Tongue (tissue), 1 donor: ENCODE measurements at regions not wholly inside any gene's neighbourhood (a gene's known extent, or its start where the extent isn't known, plus 50 kb on each side); places are given as distances from the start of the nearest gene placed in this dataset.
"Not testable (repeated sequence)": the region's sequence is repeated elsewhere in the genome, so short reads cannot be mapped to it uniquely, and the experiment has no call there.

Source experiments
- DNase-seq: peaks from one replicate; pipeline ENCODE4 v3.0.0-alpha.2; 2015

DNA sequence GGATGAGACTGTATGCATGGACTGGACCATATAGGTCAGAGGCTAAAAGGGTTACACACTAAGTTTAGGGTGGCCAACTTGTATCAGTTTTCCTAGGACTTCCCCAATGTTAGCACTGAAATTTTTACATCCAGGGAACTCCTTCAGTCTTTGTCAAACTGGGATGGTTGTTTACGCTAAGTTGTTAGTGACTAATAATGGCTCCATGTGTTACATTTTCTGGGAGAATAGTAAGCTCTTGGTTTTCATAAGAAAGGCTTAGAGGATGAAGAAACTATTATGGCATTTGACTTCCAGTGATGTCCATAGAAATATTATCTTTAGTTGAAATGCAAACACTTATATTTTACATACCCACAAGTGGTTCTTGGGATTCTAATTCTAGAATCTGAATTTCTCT, 57.9 kb upstream of the ST3GAL6 start:
- no peak for DNase-seq

DNA sequence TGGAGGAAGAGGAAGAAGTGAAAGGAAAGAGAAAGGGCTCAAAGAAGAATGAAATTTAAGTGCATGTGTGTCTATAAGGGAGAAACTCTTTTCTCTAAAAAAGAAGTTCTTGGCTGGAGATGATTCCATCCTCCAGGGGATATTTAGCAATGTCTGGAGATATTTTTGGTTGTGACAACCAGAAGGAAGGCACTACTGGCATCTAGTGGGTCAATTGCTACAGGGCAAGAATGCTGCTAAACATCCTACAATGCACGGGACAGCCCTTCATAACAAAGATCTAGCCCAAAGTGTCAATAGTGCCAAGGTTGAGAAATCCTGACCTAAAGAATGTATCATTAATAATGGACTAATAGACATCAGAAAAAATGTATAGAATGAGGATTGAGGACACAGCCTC, 57.4 kb upstream of the ST3GAL6 start:
- no peak for DNase-seq

DNA sequence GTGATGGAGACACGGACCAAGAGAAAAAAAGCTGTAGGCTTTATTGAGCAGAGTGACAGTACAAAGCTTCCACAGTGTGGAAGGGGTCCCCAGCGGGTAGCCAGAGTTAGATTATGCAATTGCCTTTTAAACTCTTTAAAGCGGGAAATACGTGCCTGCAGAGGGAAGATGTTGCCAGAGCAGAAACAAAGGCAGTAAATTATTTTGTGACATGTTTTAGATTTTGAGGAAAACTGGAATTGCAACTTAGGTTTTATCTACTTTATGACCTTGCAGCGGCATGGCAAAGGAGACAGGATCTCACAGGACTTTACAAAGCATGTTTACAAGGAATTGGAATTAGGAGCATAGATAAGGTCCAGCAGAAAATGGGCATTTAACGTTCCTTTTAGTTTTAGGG, 54.5 kb upstream of the ST3GAL6 start:
- not testable (repeated sequence) for DNase-seq

DNA sequence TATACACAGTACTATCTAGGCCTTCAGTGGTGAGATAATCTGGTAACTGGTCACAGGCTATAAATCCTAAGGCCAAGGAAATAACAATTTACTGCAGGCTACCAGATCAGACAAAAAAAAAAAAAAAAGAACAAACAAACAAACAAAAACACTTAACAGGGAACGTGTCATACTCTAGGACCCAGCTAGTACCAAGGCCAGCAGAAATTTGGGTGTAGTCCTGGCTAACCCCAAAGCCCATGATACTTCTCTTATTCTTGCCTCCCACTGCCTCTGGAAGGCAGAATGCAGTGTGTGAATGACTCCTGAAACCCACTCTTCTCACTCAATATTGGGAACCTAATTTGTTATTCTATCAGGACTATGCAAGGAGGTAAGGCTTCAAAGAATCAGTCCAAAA, 53.7 kb upstream of the ST3GAL6 start:
- DNase-seq, result no peak

DNA sequence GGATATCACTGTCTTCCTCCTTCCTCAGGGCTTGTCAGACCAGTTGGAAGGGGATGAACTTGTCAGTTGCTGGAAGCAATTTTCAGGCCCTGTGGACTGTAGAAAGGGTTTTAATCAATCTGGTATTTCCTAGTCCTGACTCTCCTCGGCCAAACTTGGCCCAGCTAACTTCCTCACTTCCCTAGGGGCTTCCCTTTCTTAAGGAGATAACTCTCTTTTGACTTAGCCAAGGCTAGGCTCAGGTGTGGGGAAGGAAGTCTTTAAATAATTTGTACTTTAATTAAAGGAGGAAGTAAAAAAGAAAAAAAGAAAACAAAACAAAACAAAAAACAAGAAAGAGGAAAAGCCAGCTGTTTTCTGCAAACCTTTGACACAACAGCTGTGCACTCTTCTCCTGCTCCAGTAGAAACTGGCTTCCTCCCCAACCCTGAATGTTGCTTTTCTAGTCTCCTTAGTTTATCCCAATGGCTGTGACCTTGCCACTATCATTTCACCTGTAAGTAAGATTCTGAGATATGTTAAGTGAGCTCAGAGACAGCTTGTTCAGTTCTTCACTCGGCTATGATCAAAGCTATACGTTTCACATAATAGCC, 53.0 kb upstream of the ST3GAL6 start:
- peak; percentile 55 for DNase-seq

DNA sequence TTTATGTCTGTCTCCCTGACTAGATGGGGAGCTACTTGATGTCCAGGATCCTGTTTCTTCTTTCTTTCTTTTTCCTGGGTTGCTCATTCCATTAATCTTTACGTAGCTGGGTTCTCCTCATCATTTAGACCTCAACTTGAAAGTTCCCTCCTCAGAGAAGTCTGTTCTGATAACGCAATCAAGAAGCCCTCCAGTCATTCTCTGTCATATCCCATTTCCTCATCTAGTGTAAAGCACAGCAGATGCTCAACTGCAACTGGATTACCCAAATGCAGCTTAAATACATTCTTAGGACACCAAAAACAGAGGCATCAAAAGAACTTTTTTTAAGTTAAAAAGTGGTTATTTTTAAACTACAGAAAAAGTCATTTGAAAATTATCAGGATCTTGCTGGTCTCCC, 51.7 kb upstream of the ST3GAL6 start:
- DNase-seq, result no peak

DNA sequence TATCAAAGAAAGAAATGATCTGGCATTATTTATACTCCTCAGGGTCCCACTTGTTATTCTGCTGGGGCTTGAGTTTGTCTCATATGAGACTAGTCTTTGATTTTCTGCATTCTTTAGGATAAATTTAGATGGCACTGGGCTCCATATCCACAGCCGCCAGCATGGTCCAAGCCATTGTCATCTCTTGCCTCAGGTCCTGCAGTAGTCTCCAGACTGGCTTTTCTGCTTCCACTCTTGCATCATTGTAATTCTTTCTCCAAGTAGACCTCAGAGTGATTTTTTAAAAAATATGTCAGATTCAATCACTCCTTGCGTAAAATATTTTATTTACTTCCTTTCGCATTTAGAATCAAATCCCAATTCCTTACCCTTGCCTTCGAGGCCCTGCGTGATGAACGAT, 50.4 kb upstream of the ST3GAL6 start:
- no peak for DNase-seq

DNA sequence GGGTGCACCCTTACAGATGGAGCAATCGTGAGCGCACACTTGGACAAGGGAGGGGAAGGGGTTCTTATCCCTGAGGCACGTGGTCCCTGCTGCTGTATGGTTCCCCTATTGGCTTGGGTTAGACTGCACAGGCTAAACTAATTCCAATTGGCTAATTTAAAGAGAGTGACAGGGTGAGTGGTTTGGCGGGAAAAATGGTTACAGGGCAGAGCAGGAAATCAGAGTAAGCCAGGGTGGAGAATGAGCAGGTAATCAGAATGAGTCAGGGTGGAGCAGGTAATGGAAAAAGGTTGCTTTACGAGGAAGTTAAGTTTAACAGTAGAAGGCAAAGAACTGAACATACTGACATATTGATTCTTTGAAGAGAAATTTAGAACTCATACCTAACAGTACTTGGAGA, 49.8 kb upstream of the ST3GAL6 start:
- DNase-seq, result not testable (repeated sequence)
